Fibroblast of lung (primary cell): ENCODE measurements at regions not wholly inside any gene's neighbourhood (a gene's known extent, or its start where the extent isn't known, plus 50 kb on each side); places are given as distances from the start of the nearest gene placed in this dataset.

Source experiments
- DNase-seq, 2 donors: peaks; one replicate each; pipeline versions ENCODE4 v3.0.0 to v3.0.0-alpha.2; 2010; ENCODE audit warnings: low read depth in 2 of 2
- H2AFZ ChIP-seq: 2 replicates; pipeline ENCODE4 v1.5.1; 2012; ENCODE audit warnings: low read length, control low read depth, inconsistent platforms
- H3K27ac ChIP-seq: 2 replicates; pipeline ENCODE4 v1.5.1; 2011; ENCODE audit warnings: low read length, control low read depth; ENCODE audit not compliant: insufficient read depth
- H3K27me3 ChIP-seq: 2 replicates; pipeline ENCODE4 v1.5.1; 2011; ENCODE audit warnings: mild to moderate bottlenecking, low read length; ENCODE audit not compliant: control insufficient read depth, insufficient read depth
- H3K36me3 ChIP-seq: 2 replicates; pipeline ENCODE4 v1.5.1; 2011; ENCODE audit warnings: low read length; ENCODE audit not compliant: control insufficient read depth, insufficient read depth
- H3K4me1 ChIP-seq: 2 replicates; pipeline ENCODE4 v1.5.1; 2011; ENCODE audit warnings: low read length; ENCODE audit not compliant: control insufficient read depth, insufficient read depth; ENCODE audit errors: extremely low read depth
- H3K4me2 ChIP-seq: 2 replicates; pipeline ENCODE4 v1.5.1; 2011; ENCODE audit warnings: low read length, control low read depth; ENCODE audit not compliant: insufficient read depth; ENCODE audit errors: extremely low read depth
- H3K4me3 ChIP-seq, 4 experiments: fragments of 200-600 bp in 1 of 4; sonication (generic) in 1 of 4; replicated peaks in 1 of 4; 2 replicates each; pipeline ENCODE4 v1.5.1; 2011 to 2016; ENCODE audit warnings: low read length in 4 of 4, low read depth in 3 of 4, mild to moderate bottlenecking in 3 of 4, control low read depth in 2 of 4, inconsistent platforms in 1 of 4, mixed read lengths in 1 of 4; ENCODE audit not compliant: insufficient read depth in 1 of 4; ENCODE audit errors: control extremely low read depth in 1 of 4
- H3K79me2 ChIP-seq: 2 replicates; pipeline ENCODE4 v1.5.1; 2012; ENCODE audit warnings: mild to moderate bottlenecking, low read length, inconsistent platforms; ENCODE audit not compliant: control insufficient read depth, insufficient read depth
- H3K9ac ChIP-seq: 2 replicates; pipeline ENCODE4 v1.5.1; 2011; ENCODE audit warnings: mild to moderate bottlenecking, low read length, control low read depth; ENCODE audit not compliant: insufficient read depth
- H3K9me3 ChIP-seq: 2 replicates; pipeline ENCODE4 v1.5.1; 2012; ENCODE audit warnings: low read depth, low read length; ENCODE audit not compliant: control insufficient read depth, insufficient read depth
- H4K20me1 ChIP-seq: 2 replicates; pipeline ENCODE4 v1.5.1; 2011; ENCODE audit warnings: low read length; ENCODE audit not compliant: control insufficient read depth, insufficient read depth; ENCODE audit errors: extremely low read depth
- CTCF ChIP-seq, 2 donors: IDR thresholded peaks in 1 of 2; conservative IDR thresholded peaks in 1 of 2; 1 replicate in 1 of 2; 2 replicates in 1 of 2; pipeline ENCODE4 v1.5.1; 2011 to 2012; ENCODE audit warnings: low read length in 2 of 2, control low read depth in 1 of 2, inconsistent platforms in 1 of 2, low read depth in 1 of 2, mild to moderate bottlenecking in 1 of 2
- EZH2 ChIP-seq: IDR thresholded peaks from 2 replicates; pipeline ENCODE4 v1.5.1; 2012; ENCODE audit warnings: low read length, control low read depth, mild to moderate bottlenecking; ENCODE audit errors: missing control alignments

- Histone ChIP-seq H3K9ac (no peak overlapping the region), H2AFZ (no peak overlapping the region), H3K9me3 (no peaks in the 10 kb centered on the region), H4K20me1 (no peaks in the 10 kb centered on the region), H3K27me3 (no peaks in the 10 kb centered on the region), H3K79me2 (no peaks in the 10 kb centered on the region), H3K4me1 (no peaks in the 10 kb centered on the region), H3K4me2 (no peak overlapping the region), H3K27ac (no peak overlapping the region), H3K36me3 (no peaks in the 10 kb centered on the region), H3K4me3 (no peak overlapping the region)
- no peak for TF ChIP-seq EZH2
- no peak for TF ChIP-seq CTCF (conservative IDR thresholded peaks at IDR 0.05 in 1 of 2, IDR thresholded peaks at IDR 0.05 in 1 of 2; ENCODE audit: low read depth in 1 of 2, low read length in 2 of 2)
- no peak for DNase-seq
Measured at GRCh38 chr6:129759796-129760605, 50.0 kb upstream of the ARHGAP18 start.
